Endothelial cell of umbilical vein (primary cell): ENCODE measurements at regions not wholly inside any gene's neighbourhood (a gene's known extent, or its start where the extent isn't known, plus 50 kb on each side); places are given as distances from the start of the nearest gene placed in this dataset.

Experiments used
- CTCF ChIP-seq, 2 donors: IDR thresholded peaks; 1 replicate in 1 of 2; 2 replicates in 1 of 2; pipeline ENCODE4 v1.5.1; 2011; ENCODE audit warnings: low read length in 2 of 2, mild to moderate bottlenecking in 2 of 2, moderate library complexity in 2 of 2, control low read depth in 1 of 2, inconsistent platforms in 1 of 2, low read depth in 1 of 2; ENCODE audit not compliant: insufficient read depth in 1 of 2; ENCODE audit errors: extremely low read depth in 1 of 2
- EZH2 ChIP-seq: IDR thresholded peaks from 2 replicates; pipeline ENCODE4 v1.6.1; 2012; ENCODE audit warnings: borderline replicate concordance, low read depth, mild to moderate bottlenecking, moderate library complexity, low read length, inconsistent platforms; ENCODE audit not compliant: severe bottlenecking
- FOS ChIP-seq: IDR thresholded peaks from 2 replicates; pipeline ENCODE4 v1.6.1; 2011; ENCODE audit warnings: mild to moderate bottlenecking, low read length, moderate library complexity, borderline replicate concordance; ENCODE audit not compliant: insufficient read depth
- MYC ChIP-seq: IDR thresholded peaks from one replicate; pipeline ENCODE4 v1.6.1; 2011; ENCODE audit warnings: mild to moderate bottlenecking, low read depth, low read length
- POLR2A ChIP-seq: IDR thresholded peaks from 2 replicates; pipeline ENCODE4 v1.6.1; 2012; ENCODE audit warnings: low read depth, mild to moderate bottlenecking, control low read depth, low read length
- POLR2AphosphoS5 ChIP-seq: IDR thresholded peaks from 2 replicates; pipeline ENCODE4 v1.6.1; 2012; ENCODE audit warnings: low read depth, mild to moderate bottlenecking, control low read depth, low read length, moderate library complexity; ENCODE audit not compliant: insufficient read depth

GRCh38 chr6:51049983-51050877 is 231.6 kb downstream of the TFAP2B start:
- no peak for TF ChIP-seq POLR2AphosphoS5
- TF ChIP-seq POLR2A: no peak
- TF ChIP-seq CTCF (IDR thresholded peaks at IDR 0.05; ENCODE audit: extremely low read depth in 1 of 2, insufficient read depth in 1 of 2, low read depth in 1 of 2, low read length in 2 of 2): no peak
- no peak for TF ChIP-seq FOS
- no peak for TF ChIP-seq MYC
- TF ChIP-seq EZH2: no peak
